Activated T-cell treated with anti-CD3 and anti-CD28 coated beads, Interleukin-2, amount 50 U/mL, for 72 hours (primary cell): ENCODE measurements at regions not wholly inside any gene's neighbourhood (a gene's known extent, or its start where the extent isn't known, plus 50 kb on each side); places are given as distances from the start of the nearest gene placed in this dataset.

Experiments
- ATAC-seq, 2 donors: fragments of 150-1000 bp; cut with Tn5 transposase; replicated peaks in 1 of 2; 2 replicates each; pipeline ENCODE4 v1.10.0; 2021; ENCODE audit warnings: moderate library complexity in 2 of 2, mild to moderate bottlenecking in 1 of 2
- DNase-seq, 2 donors: peaks; one replicate each; pipeline ENCODE4 v3.0.0; 2021 to 2022; ENCODE audit warnings: mixed read lengths in 1 of 2
- H3K27ac Mint-ChIP-seq: one replicate; pipeline ENCODE4 v1.8.0; 2022; ENCODE audit warnings: mild to moderate bottlenecking, moderate library complexity, mixed read lengths
- H3K27me3 Mint-ChIP-seq: one replicate; pipeline ENCODE4 v1.8.0; 2022; ENCODE audit warnings: low read depth, mixed read lengths
- H3K36me3 Mint-ChIP-seq, 2 donors: one replicate each; pipeline ENCODE4 v1.8.0; 2022; ENCODE audit warnings: mixed read lengths in 2 of 2, mild to moderate bottlenecking in 1 of 2; ENCODE audit not compliant: insufficient read depth in 2 of 2
- H3K4me1 Mint-ChIP-seq: one replicate; pipeline ENCODE4 v1.8.0; 2022; ENCODE audit warnings: low read depth, mixed read lengths
- H3K4me3 Mint-ChIP-seq, 2 donors: one replicate each; pipeline ENCODE4 v1.8.0; 2022; ENCODE audit warnings: mild to moderate bottlenecking in 2 of 2, mixed read lengths in 2 of 2, moderate library complexity in 2 of 2
- H3K9me3 Mint-ChIP-seq, 2 donors: one replicate each; pipeline ENCODE4 v1.8.0; 2022; ENCODE audit warnings: mixed read lengths in 2 of 2

GRCh38 chr16:50999181-50999580, 151.9 kb downstream of the SALL1 start:
- Mint-ChIP-seq H3K4me3 (no peak overlapping the region), H3K4me1 (no peaks in the 10 kb centered on the region), H3K36me3 (no peaks in the 10 kb centered on the region), H3K27me3 (peaks cover 10% of the 10 kb centered on the region), H3K27ac (no peak overlapping the region), H3K9me3 (peaks cover 0 to 4% of the 10 kb centered on the region in 2 donors)
- no peak for ATAC-seq
- DNase-seq, result no peak

- Mint-ChIP-seq H3K4me3 (no peak overlapping the region), H3K27ac (no peak overlapping the region), H3K36me3 (no peaks in the 10 kb centered on the region), H3K9me3 (peaks cover 0 to 4% of the 10 kb centered on the region in 2 donors), H3K4me1 (no peaks in the 10 kb centered on the region), H3K27me3 (peaks cover 10% of the 10 kb centered on the region)
- ATAC-seq, result no peak
- no peak for DNase-seq
Observed at GRCh38 chr16:50998411-50998810, 152.7 kb downstream of the SALL1 start.

GRCh38 chr16:50997679-50998078, 153.4 kb downstream of the SALL1 start:
- no peaks in the 10 kb centered on the region for H3K36me3 Mint-ChIP-seq
- no peak overlapping the region for H3K27ac Mint-ChIP-seq
- no peaks in the 10 kb centered on the region for H3K4me1 Mint-ChIP-seq
- H3K9me3 Mint-ChIP-seq, result peaks cover 0 to 4% of the 10 kb centered on the region in 2 donors
- ATAC-seq, result no peak
- DNase-seq, result no peak
- H3K4me3 Mint-ChIP-seq, result no peak overlapping the region
- H3K27me3 Mint-ChIP-seq, result peaks cover 10% of the 10 kb centered on the region

GRCh38 chr16:50996830-50997186, 154.3 kb downstream of the SALL1 start:
- no peaks in the 10 kb centered on the region for H3K36me3 Mint-ChIP-seq
- H3K27me3 Mint-ChIP-seq, result peaks cover 10% of the 10 kb centered on the region
- H3K4me3 Mint-ChIP-seq, result no peak overlapping the region

GRCh38 chr16:50996166-50996829, 154.8 kb downstream of the SALL1 start:
- no peaks in the 10 kb centered on the region for H3K36me3 Mint-ChIP-seq
- peaks cover 0 to 4% of the 10 kb centered on the region in 2 donors for H3K9me3 Mint-ChIP-seq
- ATAC-seq (no peak), DNase-seq (no peak)
- H3K4me3 Mint-ChIP-seq, result no peak overlapping the region
- H3K27ac Mint-ChIP-seq, result no peak overlapping the region
- H3K4me1 Mint-ChIP-seq, result no peaks in the 10 kb centered on the region
- peaks cover 10% of the 10 kb centered on the region for H3K27me3 Mint-ChIP-seq

More at GRCh38 chr16:50996830-50997186, 154.3 kb downstream of the SALL1 start:
- DNase-seq (no peak), ATAC-seq (no peak)
- Mint-ChIP-seq H3K9me3 (peaks cover 0 to 4% of the 10 kb centered on the region in 2 donors), H3K4me1 (no peaks in the 10 kb centered on the region), H3K27ac (no peak overlapping the region)

- Mint-ChIP-seq H3K9me3 (peaks cover 0 to 4% of the 10 kb centered on the region in 2 donors), H3K4me1 (no peaks in the 10 kb centered on the region), H3K4me3 (no peak overlapping the region), H3K36me3 (no peaks in the 10 kb centered on the region), H3K27me3 (peaks cover 10% of the 10 kb centered on the region), H3K27ac (no peak overlapping the region)
- ATAC-seq (no peak), DNase-seq (no peak)
Observed at GRCh38 chr16:50994995-50995394, 156.1 kb downstream of the SALL1 start.

- Mint-ChIP-seq H3K4me3 (no peak overlapping the region), H3K9me3 (peaks cover 0 to 6% of the 10 kb centered on the region in 2 donors), H3K27me3 (peaks cover 10% of the 10 kb centered on the region), H3K4me1 (no peaks in the 10 kb centered on the region), H3K36me3 (no peaks in the 10 kb centered on the region), H3K27ac (no peak overlapping the region)
- ATAC-seq, result no peak
- no peak for DNase-seq
Observed at GRCh38 chr16:50992350-50993032, 158.6 kb downstream of the SALL1 start.

- no peak overlapping the region for H3K27ac Mint-ChIP-seq
- H3K9me3 Mint-ChIP-seq, result peaks cover 0 to 8% of the 10 kb centered on the region in 2 donors
- H3K36me3 Mint-ChIP-seq, result no peaks in the 10 kb centered on the region
- DNase-seq (no peak), ATAC-seq (no peak)
- H3K27me3 Mint-ChIP-seq, result peaks cover 10% of the 10 kb centered on the region
- no peak overlapping the region for H3K4me3 Mint-ChIP-seq
- no peaks in the 10 kb centered on the region for H3K4me1 Mint-ChIP-seq
Observed at GRCh38 chr16:50991436-50991835, 159.6 kb downstream of the SALL1 start.

- H3K4me3 Mint-ChIP-seq, result no peak overlapping the region
- ATAC-seq, result no peak
- peaks cover 10% of the 10 kb centered on the region for H3K27me3 Mint-ChIP-seq
- H3K4me1 Mint-ChIP-seq, result no peaks in the 10 kb centered on the region
- no peak for DNase-seq
- peaks cover 0 to 9% of the 10 kb centered on the region in 2 donors for H3K9me3 Mint-ChIP-seq
- no peaks in the 10 kb centered on the region for H3K36me3 Mint-ChIP-seq
- no peak overlapping the region for H3K27ac Mint-ChIP-seq
Observed at GRCh38 chr16:50991006-50991405, 160.1 kb downstream of the SALL1 start.

GRCh38 chr16:50989047-50989446, 162.0 kb downstream of the SALL1 start:
- DNase-seq (no peak), ATAC-seq (no peak)
- no peaks in the 10 kb centered on the region for H3K4me1 Mint-ChIP-seq
- H3K4me3 Mint-ChIP-seq, result no peak overlapping the region
- peaks cover 0 to 6% of the 10 kb centered on the region in 2 donors for H3K9me3 Mint-ChIP-seq
- H3K27ac Mint-ChIP-seq, result no peak overlapping the region
- H3K27me3 Mint-ChIP-seq, result no peaks in the 10 kb centered on the region
- H3K36me3 Mint-ChIP-seq, result no peaks in the 10 kb centered on the region

- Mint-ChIP-seq H3K36me3 (no peaks in the 10 kb centered on the region), H3K4me1 (no peaks in the 10 kb centered on the region), H3K4me3 (no peak overlapping the region), H3K27me3 (no peaks in the 10 kb centered on the region), H3K27ac (no peak overlapping the region), H3K9me3 (peaks cover 0 to 6% of the 10 kb centered on the region in 2 donors)
- ATAC-seq (no peak), DNase-seq (no peak)
Observed at GRCh38 chr16:50988441-50988840, 162.6 kb downstream of the SALL1 start.

GRCh38 chr16:50986453-50986852, 164.6 kb downstream of the SALL1 start:
- ATAC-seq, result no peak

GRCh38 chr16:50985733-50986132, 165.3 kb downstream of the SALL1 start:
- no peak for DNase-seq
- H3K27me3 Mint-ChIP-seq, result peaks cover 5% of the 10 kb centered on the region
- ATAC-seq, result no peak
- H3K4me3 Mint-ChIP-seq, result no peak overlapping the region
- H3K4me1 Mint-ChIP-seq, result no peaks in the 10 kb centered on the region
- peaks cover 0 to 1% of the 10 kb centered on the region in 2 donors for H3K36me3 Mint-ChIP-seq
- no peak overlapping the region for H3K27ac Mint-ChIP-seq
- peaks cover 0 to 6% of the 10 kb centered on the region in 2 donors for H3K9me3 Mint-ChIP-seq

More at GRCh38 chr16:50986453-50986852, 164.6 kb downstream of the SALL1 start:
- DNase-seq, result no peak
- no peaks in the 10 kb centered on the region for H3K27me3 Mint-ChIP-seq
- H3K4me1 Mint-ChIP-seq, result no peaks in the 10 kb centered on the region
- peaks cover 0 to 6% of the 10 kb centered on the region in 2 donors for H3K9me3 Mint-ChIP-seq
- H3K36me3 Mint-ChIP-seq, result no peaks in the 10 kb centered on the region
- no peak overlapping the region for H3K27ac Mint-ChIP-seq
- H3K4me3 Mint-ChIP-seq, result no peak overlapping the region
